ENCODE measurements at regions not wholly inside any gene's neighbourhood (a gene's known extent, or its start where the extent isn't known, plus 50 kb on each side); places are given as distances from the start of the nearest gene placed in this dataset.
"Not testable (repeated sequence)": the region's sequence is repeated elsewhere in the genome, so short reads cannot be mapped to it uniquely, and the experiment has no call there.

DNA sequence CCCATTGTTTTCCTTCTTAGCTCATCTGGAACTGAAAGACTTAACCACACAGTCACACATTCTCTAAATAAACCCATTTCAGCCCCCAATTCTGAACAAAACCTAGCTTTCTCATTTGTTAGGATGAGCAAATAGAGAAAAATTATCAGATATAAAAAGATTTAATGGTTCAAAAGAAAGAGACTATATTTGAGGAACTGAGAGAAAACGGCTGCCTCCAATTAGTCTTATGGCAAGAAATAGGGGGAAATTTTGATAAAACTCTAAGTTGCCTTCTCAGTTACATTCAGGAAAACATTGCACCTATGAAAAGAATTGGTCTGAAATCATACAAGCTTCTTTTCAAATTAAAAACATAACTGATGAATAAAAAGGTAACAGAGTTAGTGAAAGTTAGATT, 63.7 kb upstream of the ALDH1B1 start:
- H3K4me3 ChIP-seq (ENCODE audit: low read depth, low read length): no peak overlapping the region
- no peak for DNase-seq (ENCODE audit: low read depth)
- TF ChIP-seq, protein P1, sequence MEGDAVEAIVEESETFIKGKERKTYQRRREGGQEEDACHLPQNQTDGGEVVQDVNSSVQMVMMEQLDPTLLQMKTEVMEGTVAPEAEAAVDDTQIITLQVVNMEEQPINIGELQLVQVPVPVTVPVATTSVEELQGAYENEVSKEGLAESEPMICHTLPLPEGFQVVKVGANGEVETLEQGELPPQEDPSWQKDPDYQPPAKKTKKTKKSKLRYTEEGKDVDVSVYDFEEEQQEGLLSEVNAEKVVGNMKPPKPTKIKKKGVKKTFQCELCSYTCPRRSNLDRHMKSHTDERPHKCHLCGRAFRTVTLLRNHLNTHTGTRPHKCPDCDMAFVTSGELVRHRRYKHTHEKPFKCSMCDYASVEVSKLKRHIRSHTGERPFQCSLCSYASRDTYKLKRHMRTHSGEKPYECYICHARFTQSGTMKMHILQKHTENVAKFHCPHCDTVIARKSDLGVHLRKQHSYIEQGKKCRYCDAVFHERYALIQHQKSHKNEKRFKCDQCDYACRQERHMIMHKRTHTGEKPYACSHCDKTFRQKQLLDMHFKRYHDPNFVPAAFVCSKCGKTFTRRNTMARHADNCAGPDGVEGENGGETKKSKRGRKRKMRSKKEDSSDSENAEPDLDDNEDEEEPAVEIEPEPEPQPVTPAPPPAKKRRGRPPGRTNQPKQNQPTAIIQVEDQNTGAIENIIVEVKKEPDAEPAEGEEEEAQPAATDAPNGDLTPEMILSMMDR (IDR thresholded peaks at IDR 0.05; ENCODE audit: low read depth, low read length, missing control alignments): no peak

DNA sequence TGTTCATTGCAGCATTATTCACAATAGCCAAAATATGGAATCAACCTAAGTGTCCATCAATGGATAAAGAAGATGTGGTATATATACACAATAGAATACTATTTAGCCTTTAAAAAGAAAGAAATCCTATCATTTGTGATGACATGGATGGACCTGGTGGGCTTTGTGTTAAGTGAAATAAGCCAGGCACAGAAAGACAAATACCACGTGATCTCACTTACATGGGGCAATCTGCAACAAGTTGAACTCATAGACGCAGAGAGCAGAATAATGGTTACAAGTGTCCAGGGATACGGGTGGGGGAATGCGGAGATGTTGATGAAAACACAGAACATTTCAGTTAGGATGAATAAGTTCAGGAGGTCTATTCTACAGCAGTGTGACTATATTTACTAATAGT, 66.4 kb upstream of the ALDH1B1 start:
- DNase-seq (ENCODE audit: low read depth): no peak
- no peak overlapping the region for H3K4me3 ChIP-seq (ENCODE audit: low read depth, low read length)
- TF ChIP-seq, protein P1 (IDR thresholded peaks at IDR 0.05; ENCODE audit: low read depth, low read length, missing control alignments): no peak

DNA sequence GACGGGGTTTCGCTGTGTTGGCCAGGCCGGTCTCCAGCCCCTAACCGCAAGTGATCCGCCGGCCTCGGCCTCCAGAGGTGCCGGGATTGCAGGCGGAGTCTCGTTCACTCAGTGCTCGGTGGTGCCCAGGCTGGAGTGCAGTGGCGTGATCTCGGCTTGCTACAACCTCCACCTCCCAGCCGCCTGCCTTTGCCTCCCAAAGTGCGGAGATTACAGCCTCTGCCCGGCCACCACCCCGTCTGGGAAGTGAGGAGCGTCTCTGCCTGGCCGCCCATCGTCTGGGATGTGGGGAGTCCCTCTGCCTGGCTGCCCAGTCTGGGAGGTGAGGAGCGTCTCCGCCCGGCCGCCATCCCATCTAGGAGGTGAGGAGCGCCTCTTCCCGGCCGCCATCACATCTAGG, 68.3 kb upstream of the ALDH1B1 start:
- DNase-seq (ENCODE audit: low read depth); H3K4me3 ChIP-seq (ENCODE audit: low read depth, low read length): not testable (repeated sequence)

DNA sequence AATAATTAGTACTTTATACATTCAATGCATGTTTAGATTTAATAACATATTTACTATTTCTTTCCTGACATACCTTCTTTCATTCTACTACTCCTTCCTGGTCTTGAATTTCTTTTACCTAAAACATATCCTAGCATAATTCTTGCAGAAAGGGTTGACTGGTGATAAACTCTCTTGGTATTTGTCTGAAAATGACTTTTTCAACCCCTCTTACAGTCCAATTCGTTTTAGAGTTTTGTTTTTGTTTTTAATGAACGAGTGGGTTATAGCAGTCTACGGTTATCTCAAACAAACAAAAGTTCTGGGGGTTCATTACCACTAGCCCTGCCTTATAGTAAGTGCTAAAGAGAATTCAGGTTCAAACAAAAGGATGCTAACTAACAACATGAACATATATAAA, 69.6 kb upstream of the ALDH1B1 start:
- no peak for DNase-seq (ENCODE audit: low read depth)
- H3K4me3 ChIP-seq (ENCODE audit: low read depth, low read length): no peak overlapping the region
- TF ChIP-seq, protein P1 (IDR thresholded peaks at IDR 0.05; ENCODE audit: low read depth, low read length, missing control alignments): no peak

DNA sequence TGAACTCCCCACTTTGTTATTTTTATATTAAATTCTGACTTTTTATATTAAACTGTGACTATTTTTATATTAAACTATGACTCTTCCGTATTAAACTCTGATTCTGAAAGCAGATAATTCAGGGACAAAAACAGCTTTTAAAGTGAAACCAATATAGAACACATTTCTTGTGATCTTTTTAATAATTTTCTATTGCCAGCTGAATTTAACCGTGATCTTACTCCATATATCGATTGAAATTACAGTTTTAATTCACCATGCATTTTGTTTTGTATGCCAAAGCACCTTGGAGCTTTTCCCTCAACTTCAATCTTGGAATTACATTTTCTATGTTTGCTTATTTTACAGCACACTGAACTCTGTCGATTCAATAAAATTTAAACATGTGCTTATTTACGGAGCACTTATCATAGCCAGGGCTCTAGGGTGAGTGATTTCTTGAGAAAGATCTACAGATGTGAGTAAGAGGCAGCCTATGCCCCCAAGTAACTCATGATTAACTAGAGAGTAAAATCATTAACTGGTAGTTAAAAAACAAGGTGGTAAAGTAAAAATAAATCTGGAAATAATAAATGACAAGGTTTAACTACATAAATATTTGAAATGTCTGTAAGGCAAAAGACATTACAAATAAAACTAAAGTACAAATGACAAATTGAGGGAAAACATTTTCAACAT, 72.9 kb upstream of the ALDH1B1 start:
- TF ChIP-seq, protein P1 (IDR thresholded peaks at IDR 0.05; ENCODE audit: low read depth, low read length, missing control alignments): no peak
- no peak for DNase-seq (ENCODE audit: low read depth)
- H3K4me3 ChIP-seq (ENCODE audit: low read depth, low read length): no peak overlapping the region

DNA sequence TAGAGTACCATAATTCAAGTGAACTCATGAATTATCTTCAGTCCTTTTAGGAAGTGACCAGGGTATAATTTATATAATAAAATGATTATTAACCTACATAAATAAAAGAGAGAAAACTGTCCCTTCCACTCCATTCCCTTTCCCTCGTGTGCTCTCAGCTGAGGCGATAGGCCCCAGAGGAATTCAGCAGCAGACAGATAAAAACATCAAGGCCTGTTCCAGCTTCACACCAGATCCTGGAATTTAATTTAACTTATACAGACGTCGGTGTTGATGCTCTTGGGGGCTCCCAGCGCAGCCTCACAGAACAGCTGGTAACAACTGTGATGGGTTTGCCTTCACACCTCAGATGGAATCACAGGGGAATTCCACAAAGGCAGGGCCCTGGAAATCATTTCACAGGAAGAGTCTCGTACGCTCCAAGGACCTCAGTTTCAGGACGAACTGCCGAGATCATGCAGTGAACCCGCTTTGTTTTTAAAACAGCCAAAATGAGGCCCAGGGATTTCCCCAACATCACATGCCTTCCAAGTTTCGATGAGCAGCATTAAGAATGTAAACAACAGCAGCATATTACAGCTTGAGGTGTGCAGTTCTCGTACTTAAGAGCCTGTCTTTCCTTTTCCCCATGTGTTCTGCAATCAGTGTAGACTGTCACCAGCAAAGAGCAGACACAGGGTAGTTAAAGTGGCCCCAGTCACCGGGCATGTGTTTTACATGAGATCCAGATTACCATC, 73.6 kb upstream of the ALDH1B1 start:
- TF ChIP-seq, protein P1 (IDR thresholded peaks at IDR 0.05; ENCODE audit: low read depth, low read length, missing control alignments): no peak
- peak; percentile 67 for DNase-seq (ENCODE audit: low read depth)
- no peak overlapping the region for H3K4me3 ChIP-seq (ENCODE audit: low read depth, low read length)

DNA sequence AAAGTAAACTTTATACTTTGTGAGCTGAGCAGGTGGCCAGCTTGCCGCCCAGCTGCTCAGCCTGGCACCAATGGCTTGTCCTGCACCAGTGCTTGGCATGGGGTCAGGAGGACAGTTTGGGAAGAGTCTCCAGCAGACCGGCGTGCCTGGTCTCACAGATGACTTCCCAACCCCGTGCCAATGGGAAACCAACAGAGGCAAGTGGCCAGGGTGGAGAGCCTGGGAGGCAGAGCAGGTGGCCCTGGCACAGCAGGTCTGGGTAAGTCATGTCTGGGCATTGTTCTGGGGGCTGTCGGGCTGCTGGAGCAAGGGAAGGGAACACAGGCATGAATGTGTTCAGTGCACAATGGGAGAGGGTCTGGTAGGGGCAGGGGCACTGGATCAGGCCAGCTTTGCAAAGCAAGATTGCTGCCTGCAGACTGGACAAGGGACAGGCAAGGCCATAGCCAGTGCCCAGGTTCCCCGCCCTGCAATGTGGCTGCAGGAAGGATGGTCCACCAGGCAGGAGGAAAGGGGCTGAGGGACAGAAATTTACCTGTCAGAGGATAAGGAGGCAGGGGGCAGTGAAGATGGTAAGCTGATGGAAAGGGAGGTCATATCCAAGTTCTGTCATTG, 76.2 kb upstream of the ALDH1B1 start:
- TF ChIP-seq, protein P1 (IDR thresholded peaks at IDR 0.05; ENCODE audit: low read depth, low read length, missing control alignments): no peak
- no peak overlapping the region for H3K4me3 ChIP-seq (ENCODE audit: low read depth, low read length)
- DNase-seq (ENCODE audit: low read depth): no peak

Data from GM12864 (cell line).